ENCODE measurements at regions not wholly inside any gene's neighbourhood (a gene's known extent, or its start where the extent isn't known, plus 50 kb on each side); places are given as distances from the start of the nearest gene placed in this dataset.

- TF ChIP-seq CTCF (conservative IDR thresholded peaks at IDR 0.05) = no peak
- H3K27me3 Mint-ChIP-seq (ENCODE audit: low read depth) = peaks cover 33% of the 10 kb centered on the region
- H3K27ac Mint-ChIP-seq (ENCODE audit: unreplicated experiment) = no peak overlapping the region
- no peak overlapping the region for H3K4me3 Mint-ChIP-seq
- peaks cover 10% of the 10 kb centered on the region for H3K4me1 Mint-ChIP-seq
- H3K9me3 Mint-ChIP-seq = no peaks in the 10 kb centered on the region
- DNase-seq (ENCODE audit: low read depth, low spot score) = no peak
- no peaks in the 10 kb centered on the region for H3K36me3 Mint-ChIP-seq (ENCODE audit: low read depth)
Observed at GRCh38 chr14:22387776-22388241, 201.2 kb downstream of the DAD1 start.

- Mint-ChIP-seq H3K36me3 (ENCODE audit: low read depth) (no peaks in the 10 kb centered on the region), H3K4me3 (no peak overlapping the region), H3K27me3 (ENCODE audit: low read depth) (peaks cover 31% of the 10 kb centered on the region), H3K27ac (ENCODE audit: unreplicated experiment) (no peak overlapping the region), H3K4me1 (peaks cover 10% of the 10 kb centered on the region), H3K9me3 (no peaks in the 10 kb centered on the region)
- TF ChIP-seq CTCF (conservative IDR thresholded peaks at IDR 0.05) = peak; percentile 89
- peak; percentile 88 for DNase-seq (ENCODE audit: low read depth, low spot score)
Observed at GRCh38 chr14:22386924-22387775, 201.9 kb downstream of the DAD1 start.

- no peak for DNase-seq (ENCODE audit: low read depth, low spot score)
- H3K27me3 Mint-ChIP-seq (ENCODE audit: low read depth) = peaks cover 14% of the 10 kb centered on the region
- H3K9me3 Mint-ChIP-seq = no peaks in the 10 kb centered on the region
- no peak overlapping the region for H3K4me3 Mint-ChIP-seq
- H3K36me3 Mint-ChIP-seq (ENCODE audit: low read depth) = no peaks in the 10 kb centered on the region
- H3K4me1 Mint-ChIP-seq = peaks cover 10% of the 10 kb centered on the region
- no peak for TF ChIP-seq CTCF (conservative IDR thresholded peaks at IDR 0.05)
- H3K27ac Mint-ChIP-seq (ENCODE audit: unreplicated experiment) = no peak overlapping the region
Observed at GRCh38 chr14:22384974-22385526, 204.0 kb downstream of the DAD1 start.

GRCh38 chr14:22384167-22384549, 204.9 kb downstream of the DAD1 start:
- peaks cover 10% of the 10 kb centered on the region for H3K27me3 Mint-ChIP-seq (ENCODE audit: low read depth)
- no peak overlapping the region for H3K27ac Mint-ChIP-seq (ENCODE audit: unreplicated experiment)
- H3K4me3 Mint-ChIP-seq = no peak overlapping the region
- no peak for DNase-seq (ENCODE audit: low read depth, low spot score)
- H3K4me1 Mint-ChIP-seq = peaks cover 6% of the 10 kb centered on the region
- H3K36me3 Mint-ChIP-seq (ENCODE audit: low read depth) = no peaks in the 10 kb centered on the region
- no peaks in the 10 kb centered on the region for H3K9me3 Mint-ChIP-seq
- no peak for TF ChIP-seq CTCF (conservative IDR thresholded peaks at IDR 0.05)

GRCh38 chr14:22383515-22384166, 205.4 kb downstream of the DAD1 start:
- Mint-ChIP-seq H3K27me3 (ENCODE audit: low read depth) (peaks cover 10% of the 10 kb centered on the region), H3K36me3 (ENCODE audit: low read depth) (no peaks in the 10 kb centered on the region), H3K9me3 (no peaks in the 10 kb centered on the region), H3K4me1 (peaks cover 6% of the 10 kb centered on the region), H3K27ac (ENCODE audit: unreplicated experiment) (no peak overlapping the region), H3K4me3 (no peak overlapping the region)
- TF ChIP-seq CTCF (conservative IDR thresholded peaks at IDR 0.05) = no peak
- DNase-seq (ENCODE audit: low read depth, low spot score) = no peak

Measured in neural crest cell (in vitro differentiated cells).